Lower lobe of right lung (tissue), 2 donors: ENCODE measurements at regions not wholly inside any gene's neighbourhood (a gene's known extent, or its start where the extent isn't known, plus 50 kb on each side); places are given as distances from the start of the nearest gene placed in this dataset.

ENCODE experiments used
- ATAC-seq, 2 donors: fragments of 200-7000 bp; cut with Tn5 transposase; one replicate each; pipeline ENCODE4 v1.9.1; 2020 to 2022; ENCODE audit warnings: mild to moderate bottlenecking in 2 of 2, moderate library complexity in 2 of 2
- DNase-seq: peaks from one replicate; pipeline ENCODE4 v3.0.0-alpha.2; 2020
- H3K27ac ChIP-seq: fragments of 200-600 bp; one replicate; pipeline ENCODE4 v1.8.0; 2022
- H3K27me3 ChIP-seq: fragments of 200-600 bp; one replicate; pipeline ENCODE4 v1.8.0; 2022; ENCODE audit warnings: low read depth
- H3K36me3 ChIP-seq: fragments of 200-600 bp; one replicate; pipeline ENCODE4 v1.8.0; 2022; ENCODE audit warnings: mild to moderate bottlenecking
- H3K4me1 ChIP-seq: fragments of 200-600 bp; one replicate; pipeline ENCODE4 v1.8.0; 2022
- H3K4me3 ChIP-seq: fragments of 200-600 bp; one replicate; pipeline ENCODE4 v1.8.0; 2022; ENCODE audit warnings: mild to moderate bottlenecking
- H3K9me3 ChIP-seq: fragments of 200-600 bp; one replicate; pipeline ENCODE4 v1.8.0; 2022
- intact Hi-C: fragments of 100-400 bp; cut with DNase I; formaldehyde crosslinking; loops from one replicate; pipeline ENCODE4 v1.11.0; 2022
- TF ChIP-seq, protein P1 (sequence below): fragments of 200-600 bp; IDR thresholded peaks from one replicate; pipeline ENCODE4 v1.8.0; 2022; ENCODE audit warnings: antibody characterized with exemption, mild to moderate bottlenecking
- donor health status: DM: no; HTN: yes; CAD: no; lungs with severe emphysema.

DNA sequence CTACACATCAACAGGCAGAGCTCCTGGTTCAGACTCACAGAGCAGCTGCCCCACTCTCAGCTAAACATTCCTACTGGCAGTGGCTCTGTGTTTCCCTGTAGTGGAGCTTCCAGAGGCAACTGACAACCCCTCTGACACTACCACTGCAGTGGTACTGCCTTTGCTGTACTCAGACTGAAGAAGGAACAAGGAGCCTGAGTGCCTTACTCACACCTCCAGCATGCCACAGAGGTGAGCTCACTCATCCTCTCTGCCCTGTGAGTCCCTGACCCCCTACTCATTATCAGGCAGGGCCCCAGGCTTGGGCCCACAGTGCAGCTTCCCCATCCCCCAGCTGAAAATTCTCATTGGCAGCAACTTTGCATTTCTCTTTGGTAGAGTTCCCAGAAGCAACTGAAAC, 240.5 kb upstream of the POF1B start:
- Histone ChIP-seq H3K9me3 (no peaks in the 10 kb centered on the region), H3K4me3 (no peak overlapping the region), H3K27ac (no peak overlapping the region), H3K4me1 (no peaks in the 10 kb centered on the region), H3K36me3 (no peaks in the 10 kb centered on the region), H3K27me3 (no peaks in the 10 kb centered on the region)
- no peak for ATAC-seq
- intact Hi-C loops: no loop called here
- TF ChIP-seq, protein P1, sequence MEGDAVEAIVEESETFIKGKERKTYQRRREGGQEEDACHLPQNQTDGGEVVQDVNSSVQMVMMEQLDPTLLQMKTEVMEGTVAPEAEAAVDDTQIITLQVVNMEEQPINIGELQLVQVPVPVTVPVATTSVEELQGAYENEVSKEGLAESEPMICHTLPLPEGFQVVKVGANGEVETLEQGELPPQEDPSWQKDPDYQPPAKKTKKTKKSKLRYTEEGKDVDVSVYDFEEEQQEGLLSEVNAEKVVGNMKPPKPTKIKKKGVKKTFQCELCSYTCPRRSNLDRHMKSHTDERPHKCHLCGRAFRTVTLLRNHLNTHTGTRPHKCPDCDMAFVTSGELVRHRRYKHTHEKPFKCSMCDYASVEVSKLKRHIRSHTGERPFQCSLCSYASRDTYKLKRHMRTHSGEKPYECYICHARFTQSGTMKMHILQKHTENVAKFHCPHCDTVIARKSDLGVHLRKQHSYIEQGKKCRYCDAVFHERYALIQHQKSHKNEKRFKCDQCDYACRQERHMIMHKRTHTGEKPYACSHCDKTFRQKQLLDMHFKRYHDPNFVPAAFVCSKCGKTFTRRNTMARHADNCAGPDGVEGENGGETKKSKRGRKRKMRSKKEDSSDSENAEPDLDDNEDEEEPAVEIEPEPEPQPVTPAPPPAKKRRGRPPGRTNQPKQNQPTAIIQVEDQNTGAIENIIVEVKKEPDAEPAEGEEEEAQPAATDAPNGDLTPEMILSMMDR: no peak
- DNase-seq: no peak

DNA sequence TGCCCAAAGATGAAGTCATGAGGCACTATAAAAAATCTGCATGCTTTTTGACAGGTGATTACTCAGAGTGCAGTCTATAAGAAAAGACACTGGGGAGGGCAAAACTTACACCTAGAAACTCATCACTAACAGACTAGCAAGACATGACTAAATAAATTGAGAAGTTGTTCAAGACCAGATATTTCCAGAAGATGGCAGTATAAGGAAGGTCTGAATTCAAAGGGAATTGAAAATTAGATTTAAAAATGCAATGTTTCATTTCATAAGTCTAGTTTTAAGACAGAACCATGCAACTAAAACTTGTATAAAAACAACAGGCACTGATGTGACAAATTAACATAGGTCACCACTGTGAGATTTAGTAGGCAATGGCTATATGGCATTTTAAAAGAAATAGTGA, 232.5 kb upstream of the POF1B start:
- TF ChIP-seq, protein P1: no peak
- Histone ChIP-seq H3K36me3 (no peaks in the 10 kb centered on the region), H3K27me3 (no peaks in the 10 kb centered on the region), H3K9me3 (no peaks in the 10 kb centered on the region), H3K4me1 (no peaks in the 10 kb centered on the region), H3K27ac (no peak overlapping the region), H3K4me3 (no peak overlapping the region)
- intact Hi-C loops: no loop called here
- ATAC-seq (no peak), DNase-seq (no peak)

DNA sequence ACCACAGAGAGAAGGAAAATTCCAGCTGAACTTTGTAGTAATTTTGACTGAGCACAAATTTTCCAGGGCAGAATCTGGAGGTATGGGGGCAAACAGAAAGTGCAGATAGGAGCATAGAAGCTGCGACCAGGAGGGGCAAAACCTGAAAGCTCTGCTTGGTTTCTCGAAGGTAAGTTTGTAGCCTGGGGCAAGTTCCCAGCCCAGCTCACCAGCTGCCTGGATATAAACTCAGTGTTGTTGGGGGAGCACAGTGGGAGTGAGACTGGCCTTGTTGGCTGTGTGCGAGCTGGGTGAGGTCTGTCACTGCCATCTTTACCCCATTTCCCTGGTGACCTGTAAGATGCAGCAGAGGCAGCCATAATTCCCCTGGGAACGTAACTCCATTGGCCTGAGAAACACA, 213.5 kb upstream of the POF1B start:
- Histone ChIP-seq H3K9me3 (no peaks in the 10 kb centered on the region), H3K36me3 (no peaks in the 10 kb centered on the region)
- no peak for DNase-seq

DNA sequence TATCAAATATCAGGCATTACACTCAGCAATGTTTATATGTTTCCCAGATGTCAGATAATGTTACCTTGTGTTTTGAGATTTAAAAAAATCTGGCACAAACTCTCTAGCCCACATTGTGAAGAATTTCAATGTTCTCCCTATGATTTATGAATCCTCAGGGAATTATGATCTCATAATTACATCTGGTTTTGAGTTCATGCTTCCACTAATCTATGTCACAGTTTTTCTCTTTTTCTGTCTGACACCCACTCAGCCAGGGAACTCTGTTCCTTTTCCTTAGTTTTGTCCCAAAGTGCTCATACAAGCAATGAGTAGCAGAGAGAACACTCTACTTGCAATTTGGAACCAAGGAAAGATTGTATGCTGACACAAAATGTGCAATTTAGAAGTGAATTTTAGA, 212.1 kb upstream of the POF1B start:
- no peak for DNase-seq
- Histone ChIP-seq H3K27me3 (no peaks in the 10 kb centered on the region), H3K36me3 (no peaks in the 10 kb centered on the region), H3K4me3 (no peak overlapping the region), H3K9me3 (no peaks in the 10 kb centered on the region), H3K4me1 (no peaks in the 10 kb centered on the region), H3K27ac (no peak overlapping the region)
- intact Hi-C loops: no loop called here
- TF ChIP-seq, protein P1: no peak
- no peak for ATAC-seq

More for the DNA sequence above, 213.5 kb upstream of the POF1B start:
- TF ChIP-seq, protein P1: no peak
- intact Hi-C loops: no loop called here
- Histone ChIP-seq H3K4me1 (no peaks in the 10 kb centered on the region), H3K4me3 (no peak overlapping the region), H3K27ac (no peak overlapping the region), H3K27me3 (no peaks in the 10 kb centered on the region)
- no peak for ATAC-seq

DNA sequence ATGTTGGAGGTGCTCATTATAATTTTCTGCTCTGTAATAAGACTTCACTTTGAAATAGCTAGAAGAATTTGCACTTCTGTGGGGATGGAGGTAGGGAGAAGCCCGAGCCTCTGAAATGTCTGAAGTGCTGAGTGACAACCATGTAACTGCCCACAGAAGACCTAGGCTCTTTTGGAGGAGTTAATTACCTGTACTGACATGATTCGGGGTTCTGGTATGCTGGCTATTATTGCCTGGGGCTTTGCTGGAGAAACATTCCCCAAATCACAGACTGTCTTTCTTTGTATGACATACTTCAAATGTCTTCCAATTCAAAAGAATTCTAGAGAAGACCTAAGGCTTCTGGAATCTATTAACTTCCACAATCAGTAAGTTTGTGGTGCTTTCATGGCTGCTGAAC, 211.2 kb upstream of the POF1B start:
- intact Hi-C loops: no loop called here
- TF ChIP-seq, protein P1: no peak
- ATAC-seq (no peak), DNase-seq (no peak)
- no peaks in the 10 kb centered on the region for H3K4me1 ChIP-seq
- H3K9me3 ChIP-seq: no peaks in the 10 kb centered on the region
- H3K27me3 ChIP-seq: no peaks in the 10 kb centered on the region
- no peak overlapping the region for H3K27ac ChIP-seq
- H3K36me3 ChIP-seq: no peaks in the 10 kb centered on the region
- H3K4me3 ChIP-seq: no peak overlapping the region

DNA sequence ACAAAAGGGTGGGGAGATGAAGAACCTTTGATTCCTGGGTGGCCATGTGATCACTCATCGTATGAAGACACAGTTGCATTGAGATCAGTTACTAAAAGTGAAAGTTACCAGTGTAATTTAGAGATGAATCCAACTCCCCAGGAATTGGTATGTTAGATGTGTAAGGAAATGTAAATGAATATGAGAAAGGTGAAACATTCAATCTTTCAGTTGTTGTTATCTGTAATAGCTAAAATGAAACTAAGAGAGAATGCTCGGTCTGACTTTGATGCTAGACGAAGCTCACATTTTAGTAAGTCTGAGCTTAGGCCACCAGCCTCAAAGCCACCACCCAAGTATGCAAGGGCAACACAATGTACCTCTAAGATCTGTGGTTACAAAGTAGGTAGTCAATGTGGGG, 194.3 kb upstream of the POF1B start:
- Histone ChIP-seq H3K9me3 (no peaks in the 10 kb centered on the region), H3K27me3 (no peaks in the 10 kb centered on the region), H3K27ac (no peak overlapping the region), H3K4me1 (no peaks in the 10 kb centered on the region), H3K4me3 (no peak overlapping the region), H3K36me3 (no peaks in the 10 kb centered on the region)
- intact Hi-C loops: no loop called here
- TF ChIP-seq, protein P1: no peak
- DNase-seq (no peak), ATAC-seq (no peak)
